IPS-15b (cell line): ENCODE measurements at regions not wholly inside any gene's neighbourhood (a gene's known extent, or its start where the extent isn't known, plus 50 kb on each side); places are given as distances from the start of the nearest gene placed in this dataset.
"Not testable (repeated sequence)": the region's sequence is repeated elsewhere in the genome, so short reads cannot be mapped to it uniquely, and the experiment has no call there.

Experiments
- H3K27me3 ChIP-seq: one replicate; pipeline ENCODE4 v1.6.1; 2013; ENCODE audit warnings: low read length; ENCODE audit not compliant: control insufficient read depth, insufficient read depth
- H3K36me3 ChIP-seq: one replicate; pipeline ENCODE4 v1.6.1; 2013; ENCODE audit warnings: low read length; ENCODE audit not compliant: control insufficient read depth, insufficient read depth
- H3K4me1 ChIP-seq: one replicate; pipeline ENCODE4 v1.6.1; 2013; ENCODE audit warnings: mild to moderate bottlenecking, low read length; ENCODE audit not compliant: control insufficient read depth, insufficient read depth
- H3K4me3 ChIP-seq: one replicate; pipeline ENCODE4 v1.5.1; 2013; ENCODE audit warnings: low read depth, low read length
- H3K9ac ChIP-seq: one replicate; pipeline ENCODE4 v1.6.1; 2013; ENCODE audit warnings: low read depth, mild to moderate bottlenecking, low read length
- H3K9me3 ChIP-seq: one replicate; pipeline ENCODE4 v1.6.1; 2013; ENCODE audit warnings: mild to moderate bottlenecking, low read length; ENCODE audit not compliant: control insufficient read depth, insufficient read depth

DNA sequence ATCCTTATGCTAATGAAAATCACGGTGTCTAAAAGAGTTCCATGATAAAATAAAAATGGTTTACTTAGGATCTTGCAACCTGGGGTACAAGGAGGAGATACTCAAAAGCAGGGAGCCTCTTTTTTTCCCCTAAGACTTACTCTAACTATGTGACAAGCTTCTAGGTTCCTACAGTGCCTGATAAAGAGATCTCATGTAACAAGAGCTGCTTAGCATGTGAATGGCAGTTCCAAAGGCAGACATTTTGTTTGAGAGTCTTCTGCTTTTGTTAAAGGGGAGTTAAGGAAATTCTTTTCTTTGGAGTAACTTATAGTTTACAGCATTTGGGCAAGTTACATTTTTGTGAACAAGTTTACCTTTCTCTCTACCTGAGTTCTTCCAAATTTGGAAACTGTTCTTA is 945.8 kb upstream of the ADGRB3 start:
- H3K27me3 ChIP-seq, result no peaks in the 10 kb centered on the region
- H3K9me3 ChIP-seq, result no peaks in the 10 kb centered on the region
- no peak overlapping the region for H3K9ac ChIP-seq
- no peak overlapping the region for H3K4me3 ChIP-seq
- no peaks in the 10 kb centered on the region for H3K4me1 ChIP-seq
- H3K36me3 ChIP-seq, result no peaks in the 10 kb centered on the region

DNA sequence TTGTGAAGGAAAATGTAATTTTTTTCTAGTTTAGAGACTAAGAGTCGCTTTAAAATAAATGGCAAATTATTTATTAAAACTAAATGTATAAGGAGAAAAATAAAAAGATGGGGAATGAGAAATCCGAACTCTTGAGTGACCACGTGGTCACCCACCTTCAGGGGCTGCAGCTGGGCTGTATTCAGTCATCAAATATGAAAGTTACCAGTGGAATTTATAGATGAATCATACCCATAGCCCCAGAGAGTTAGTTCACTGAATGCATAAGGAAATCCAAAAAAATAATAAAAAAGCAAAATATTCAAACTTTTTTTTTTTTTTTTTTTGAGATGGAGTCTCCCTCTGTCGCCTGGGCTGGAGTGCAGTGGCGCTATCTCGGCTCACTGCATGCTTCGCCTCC is 947.7 kb upstream of the ADGRB3 start:
- H3K9me3 ChIP-seq, result no peaks in the 10 kb centered on the region
- H3K4me3 ChIP-seq, result no peak overlapping the region
- no peak overlapping the region for H3K9ac ChIP-seq
- no peaks in the 10 kb centered on the region for H3K36me3 ChIP-seq
- no peaks in the 10 kb centered on the region for H3K27me3 ChIP-seq
- no peaks in the 10 kb centered on the region for H3K4me1 ChIP-seq

DNA sequence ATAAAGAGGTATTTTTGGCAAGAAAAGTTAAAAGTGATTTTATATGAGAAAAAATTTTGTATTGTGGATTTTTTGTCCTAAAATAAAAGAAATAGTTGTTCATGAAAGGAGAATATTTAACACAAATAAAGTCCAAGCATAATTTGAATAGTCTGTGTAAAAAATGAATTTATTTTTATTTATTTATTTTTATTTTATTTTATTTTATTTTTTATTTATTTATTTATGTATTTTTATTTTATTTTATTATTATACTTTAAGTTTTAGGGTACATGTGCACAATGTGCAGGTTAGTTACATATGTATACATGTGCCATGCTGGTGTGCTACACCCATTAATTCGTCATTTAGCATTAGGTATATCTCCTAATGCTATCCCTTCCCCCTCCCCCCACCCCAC is 948.9 kb upstream of the ADGRB3 start:
- H3K9me3 ChIP-seq, H3K9ac ChIP-seq, H3K4me3 ChIP-seq, H3K36me3 ChIP-seq, H3K27me3 ChIP-seq, H3K4me1 ChIP-seq: not testable (repeated sequence)

DNA sequence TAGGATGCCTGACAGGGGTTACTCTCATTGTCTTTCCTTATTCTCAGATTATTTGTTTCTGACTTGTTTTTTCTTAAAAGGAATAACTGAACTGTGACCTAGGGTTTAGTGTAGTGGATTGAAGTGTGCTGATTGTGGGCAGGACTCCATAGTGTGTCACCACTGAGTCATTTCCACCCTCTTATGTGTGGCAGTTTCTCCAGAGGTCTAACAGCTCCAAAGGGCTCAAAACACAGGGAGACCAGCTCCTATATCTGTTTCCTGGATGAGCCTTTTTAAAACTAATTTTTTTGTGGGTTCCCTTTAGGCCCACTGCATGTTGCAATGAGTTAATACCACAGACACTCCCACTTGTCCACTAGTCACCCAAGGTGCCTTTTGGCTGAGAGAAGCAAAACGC is 951.1 kb upstream of the ADGRB3 start:
- H3K9ac ChIP-seq, result no peak overlapping the region
- no peaks in the 10 kb centered on the region for H3K4me1 ChIP-seq
- no peaks in the 10 kb centered on the region for H3K27me3 ChIP-seq
- no peaks in the 10 kb centered on the region for H3K36me3 ChIP-seq
- no peaks in the 10 kb centered on the region for H3K9me3 ChIP-seq
- H3K4me3 ChIP-seq, result no peak overlapping the region

DNA sequence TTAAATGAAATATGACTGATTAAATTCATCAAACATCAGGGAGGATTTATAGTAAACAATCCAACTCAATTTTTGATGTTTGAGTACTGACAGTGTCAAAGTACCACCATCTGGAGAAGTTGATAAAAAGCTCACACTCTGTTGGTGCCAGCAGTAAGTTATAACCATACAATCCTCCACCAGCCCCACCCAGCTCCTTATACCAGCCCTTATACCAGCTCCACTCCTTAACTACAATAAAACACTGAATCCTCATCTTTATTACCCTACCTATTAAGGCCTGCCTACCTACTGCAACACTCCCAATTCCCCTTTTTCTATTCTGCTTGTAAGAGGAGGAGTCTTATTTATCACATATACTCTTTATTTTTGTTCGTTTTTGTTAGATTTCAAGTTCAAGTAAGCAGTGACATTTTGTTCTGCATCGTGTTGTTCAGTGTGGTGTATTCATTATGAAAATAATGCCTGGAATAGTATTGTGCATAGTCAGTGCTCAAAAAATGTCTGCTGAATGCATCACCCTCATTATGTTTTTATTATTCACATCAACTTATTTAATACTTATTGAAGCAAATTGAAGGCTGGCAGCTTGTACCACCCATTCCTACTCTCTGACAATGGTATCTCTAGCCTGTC is 954.7 kb upstream of the ADGRB3 start:
- no peak overlapping the region for H3K9ac ChIP-seq
- no peaks in the 10 kb centered on the region for H3K27me3 ChIP-seq
- no peak overlapping the region for H3K4me3 ChIP-seq
- H3K36me3 ChIP-seq, result no peaks in the 10 kb centered on the region
- peaks cover 5% of the 10 kb centered on the region for H3K9me3 ChIP-seq
- H3K4me1 ChIP-seq, result no peaks in the 10 kb centered on the region

DNA sequence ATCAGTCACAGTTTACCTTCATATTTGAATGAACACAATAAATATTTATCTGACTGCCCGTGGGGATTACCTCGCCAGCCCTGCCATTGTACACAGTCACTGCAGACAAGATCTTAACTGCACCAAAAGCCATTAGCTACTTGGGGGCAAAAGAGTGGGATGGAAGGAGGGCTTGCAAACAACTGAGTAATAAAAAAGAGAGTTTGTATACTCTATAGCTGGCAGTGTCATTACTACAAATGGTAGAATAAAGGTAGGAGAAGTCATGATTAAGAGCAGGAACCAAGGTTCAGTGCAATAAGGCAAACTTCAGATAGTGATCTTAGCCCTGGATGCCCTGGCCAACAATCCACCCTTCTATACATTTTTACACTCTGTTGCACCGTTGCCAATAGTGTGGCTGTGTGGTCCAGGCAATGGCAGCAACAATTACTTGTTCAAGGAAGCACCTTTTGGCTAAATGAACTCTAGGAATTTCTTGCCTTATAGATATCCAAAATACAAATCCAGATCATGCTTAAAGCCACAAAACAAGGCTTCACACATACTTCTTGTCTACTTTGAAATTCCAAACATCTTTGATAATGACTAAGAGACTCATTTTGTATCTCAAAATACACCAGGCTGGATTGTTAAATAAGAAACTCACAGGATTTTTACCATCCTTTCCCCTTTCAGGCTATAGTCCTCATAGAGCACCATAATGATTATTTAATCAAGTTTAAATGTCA is 955.4 kb upstream of the ADGRB3 start:
- Histone ChIP-seq H3K4me3 (no peak overlapping the region), H3K9me3 (peaks cover 5% of the 10 kb centered on the region), H3K4me1 (no peaks in the 10 kb centered on the region), H3K27me3 (no peaks in the 10 kb centered on the region), H3K36me3 (no peaks in the 10 kb centered on the region), H3K9ac (no peak overlapping the region)

DNA sequence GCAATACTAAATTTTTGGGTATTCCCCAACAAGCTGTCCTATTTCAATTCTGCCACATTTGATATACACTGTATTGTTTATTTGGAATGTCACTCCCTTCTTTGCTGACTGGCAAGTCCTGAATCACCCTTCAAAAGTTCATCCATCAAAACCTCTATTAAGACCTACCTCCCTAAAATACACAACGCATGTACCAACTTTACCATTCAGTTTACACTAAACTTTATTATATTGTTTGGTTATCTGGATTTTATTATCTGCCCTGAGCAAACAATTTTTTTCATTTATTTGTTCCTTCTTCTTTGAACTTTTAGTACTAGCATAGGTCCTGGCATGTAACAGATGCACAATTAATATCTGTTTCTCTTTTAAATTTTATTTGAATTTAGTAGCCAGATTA is 958.2 kb upstream of the ADGRB3 start:
- Histone ChIP-seq H3K9ac (no peak overlapping the region), H3K9me3 (peaks cover 5% of the 10 kb centered on the region), H3K36me3 (no peaks in the 10 kb centered on the region), H3K27me3 (no peaks in the 10 kb centered on the region), H3K4me1 (no peaks in the 10 kb centered on the region), H3K4me3 (no peak overlapping the region)

DNA sequence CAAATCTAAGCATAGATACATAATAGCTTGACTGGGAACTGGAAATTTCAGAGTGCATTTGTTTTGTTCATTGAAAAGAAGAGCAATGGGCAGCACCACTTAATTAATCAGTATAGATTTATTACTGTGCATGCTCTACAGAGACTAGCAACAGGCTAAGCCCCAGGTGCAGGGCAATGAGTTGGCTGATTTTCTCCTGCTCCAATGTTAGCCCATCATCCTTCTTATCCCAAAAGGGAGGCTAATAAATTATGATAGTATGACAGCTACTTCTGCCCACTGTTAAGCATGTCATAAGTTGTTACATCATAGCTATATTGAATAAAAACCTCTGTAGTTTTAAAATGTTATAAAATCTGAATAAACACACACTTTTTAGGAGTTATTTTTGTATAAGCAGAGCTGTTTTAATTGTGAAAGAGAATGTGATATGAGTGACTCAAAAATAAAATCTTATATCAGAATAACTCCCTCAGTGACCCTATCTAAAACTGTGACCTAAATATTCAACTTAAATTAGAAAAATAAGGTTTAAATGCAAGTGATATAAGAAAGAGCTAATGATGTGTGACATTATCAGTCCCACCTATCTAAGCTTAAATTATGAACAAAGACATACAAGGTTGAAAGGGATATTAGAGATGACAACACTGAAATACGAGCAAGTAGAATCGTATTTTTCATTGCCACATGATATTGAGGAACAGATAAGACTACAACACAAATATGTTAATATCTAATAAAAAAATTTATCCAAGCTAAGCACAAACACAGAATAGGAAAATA is 967.3 kb upstream of the ADGRB3 start:
- Histone ChIP-seq H3K4me1 (no peaks in the 10 kb centered on the region), H3K9me3 (no peaks in the 10 kb centered on the region), H3K4me3 (no peak overlapping the region), H3K36me3 (no peaks in the 10 kb centered on the region), H3K27me3 (no peaks in the 10 kb centered on the region), H3K9ac (no peak overlapping the region)

DNA sequence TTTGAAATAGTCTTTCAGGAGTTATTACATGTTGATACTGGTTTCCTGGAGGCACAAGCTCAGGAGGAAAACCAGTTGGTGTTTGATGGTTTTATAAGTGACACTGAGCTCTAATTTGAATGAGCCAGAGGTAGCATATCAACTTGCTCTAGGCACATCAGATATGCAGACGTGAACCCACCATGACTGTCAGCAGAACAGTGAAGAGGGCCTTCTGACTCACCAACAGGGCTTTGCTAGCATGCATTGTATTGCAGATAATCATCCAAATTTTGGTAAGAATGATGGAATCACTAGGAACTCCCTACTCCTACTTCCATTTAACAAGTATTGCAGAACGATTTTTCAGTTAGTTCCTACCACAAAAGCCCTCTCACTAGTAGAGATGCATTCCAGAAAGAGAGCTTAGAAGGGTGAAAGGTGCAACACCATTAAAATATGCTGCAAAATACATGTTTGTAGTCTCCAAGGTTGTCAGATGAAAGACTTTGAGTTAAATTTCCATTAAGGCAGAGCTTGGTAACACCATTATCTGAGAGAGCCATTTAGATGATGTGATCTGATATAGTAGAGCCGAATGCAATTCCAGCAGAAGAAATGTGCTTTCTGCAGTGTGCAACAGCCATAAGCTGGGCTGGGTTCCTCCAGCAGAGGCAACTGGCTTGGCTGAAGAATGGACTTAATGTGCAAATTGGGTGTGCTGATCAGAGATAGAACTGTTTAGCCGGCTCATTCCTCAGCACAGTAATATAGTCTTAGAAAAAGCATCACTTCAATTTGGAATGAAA is 968.7 kb upstream of the ADGRB3 start:
- H3K9me3 ChIP-seq, result no peaks in the 10 kb centered on the region
- no peak overlapping the region for H3K9ac ChIP-seq
- no peaks in the 10 kb centered on the region for H3K36me3 ChIP-seq
- H3K4me1 ChIP-seq, result no peaks in the 10 kb centered on the region
- no peaks in the 10 kb centered on the region for H3K27me3 ChIP-seq
- no peak overlapping the region for H3K4me3 ChIP-seq

DNA sequence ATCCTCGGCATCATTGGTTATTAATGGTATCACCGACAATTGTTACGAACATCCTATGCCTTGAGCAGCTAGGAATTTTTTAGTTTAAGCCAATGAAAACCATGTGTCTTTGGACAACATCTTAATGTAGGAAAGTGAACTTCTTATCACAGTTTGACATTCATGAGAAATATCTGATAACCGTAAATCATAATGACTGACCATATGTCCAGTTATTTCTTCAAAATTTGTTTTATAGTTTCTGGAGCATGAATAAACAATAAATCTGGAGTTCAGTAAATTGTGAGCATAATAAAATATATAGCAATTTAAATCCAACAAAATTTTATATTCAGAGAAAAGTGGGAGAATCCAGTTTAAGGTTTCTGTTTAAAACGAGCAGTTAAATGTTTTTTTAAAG is 970.1 kb upstream of the ADGRB3 start:
- H3K9me3 ChIP-seq, result no peaks in the 10 kb centered on the region
- H3K4me1 ChIP-seq, result no peaks in the 10 kb centered on the region

DNA sequence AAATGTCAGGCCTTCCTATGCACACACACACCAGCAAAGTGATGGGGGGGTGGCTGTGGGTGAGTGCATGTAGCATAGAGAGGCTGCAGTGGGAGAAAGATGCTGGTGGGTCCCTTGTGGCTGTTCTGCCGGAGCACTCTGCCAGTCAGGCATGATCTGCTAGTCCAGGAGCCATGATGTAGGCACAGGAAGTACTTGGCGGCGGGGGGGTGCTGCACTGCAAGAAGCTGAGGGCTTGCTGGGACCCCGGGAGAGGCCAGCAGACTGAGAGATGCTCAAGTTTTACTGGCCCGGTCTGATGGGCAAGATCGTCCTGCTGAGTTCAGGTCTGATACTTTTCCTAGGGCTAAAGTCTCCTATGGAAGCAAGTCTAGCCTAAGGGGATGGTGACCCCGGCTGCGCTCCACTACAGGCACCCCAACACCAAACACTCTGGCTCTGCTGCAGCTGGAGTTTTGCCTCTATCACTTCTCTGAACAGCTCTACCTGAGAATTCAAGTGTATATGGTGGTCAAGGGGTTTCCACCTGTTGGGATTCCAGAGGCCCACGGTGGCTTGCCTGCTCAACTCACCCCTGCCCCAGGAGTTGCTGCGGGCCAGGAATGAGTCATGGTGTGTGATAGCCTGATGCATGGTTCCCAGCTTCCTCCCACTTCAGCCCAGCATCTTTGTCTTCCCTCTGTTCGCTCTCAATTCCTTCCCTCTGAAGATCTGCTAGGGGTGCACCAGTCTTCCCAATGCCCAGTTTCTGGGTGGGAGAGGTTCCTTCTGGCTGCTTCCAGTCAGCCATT is 971.8 kb upstream of the ADGRB3 start:
- Histone ChIP-seq H3K9ac (no peak overlapping the region), H3K9me3 (no peaks in the 10 kb centered on the region), H3K27me3 (no peaks in the 10 kb centered on the region)

More for the DNA sequence above, 970.1 kb upstream of the ADGRB3 start:
- no peak overlapping the region for H3K4me3 ChIP-seq
- no peak overlapping the region for H3K9ac ChIP-seq
- H3K36me3 ChIP-seq, result no peaks in the 10 kb centered on the region
- H3K27me3 ChIP-seq, result no peaks in the 10 kb centered on the region

More for the DNA sequence above, 971.8 kb upstream of the ADGRB3 start:
- H3K4me1 ChIP-seq, result no peaks in the 10 kb centered on the region
- H3K4me3 ChIP-seq, result no peak overlapping the region
- H3K36me3 ChIP-seq, result no peaks in the 10 kb centered on the region
